H1 (cell line): ENCODE measurements at regions not wholly inside any gene's neighbourhood (a gene's known extent, or its start where the extent isn't known, plus 50 kb on each side); places are given as distances from the start of the nearest gene placed in this dataset.

Experiments
- ATF3 ChIP-seq: IDR thresholded peaks from 2 replicates; pipeline ENCODE4 v1.6.1; 2011; ENCODE audit warnings: low read depth, mild to moderate bottlenecking, low read length; ENCODE audit not compliant: insufficient read depth
- CHD7 ChIP-seq: fragments of 300-600 bp; sonication (generic); IDR thresholded peaks from 2 replicates; pipeline ENCODE4 v1.7.1; 2012; ENCODE audit warnings: low read length, moderate library complexity, mild to moderate bottlenecking, inconsistent platforms; ENCODE audit not compliant: insufficient replicate concordance
- E2F6 ChIP-seq: IDR thresholded peaks from 2 replicates; pipeline ENCODE4 v1.6.1; 2012; ENCODE audit warnings: inconsistent platforms
- HDAC6 ChIP-seq: IDR thresholded peaks from one replicate; pipeline ENCODE4 v1.7.1; 2012; ENCODE audit warnings: low read depth, mild to moderate bottlenecking, inconsistent platforms, low read length, moderate library complexity
- JUN ChIP-seq: IDR thresholded peaks from 2 replicates; pipeline ENCODE4 v1.6.1; 2011; ENCODE audit warnings: low read depth, mild to moderate bottlenecking, improper control_type of control experiment, low read length
- KDM1A ChIP-seq: fragments of 200-600, 300-600 bp; sonication (generic); IDR thresholded peaks from 2 replicates; pipeline ENCODE4 v1.7.1; 2016; ENCODE audit warnings: mild to moderate bottlenecking, low read length, borderline replicate concordance
- RAD21 ChIP-seq, 2 experiments: IDR thresholded peaks in 1 of 2; conservative IDR thresholded peaks in 1 of 2; 2 replicates each; pipeline ENCODE4 v1.6.1; 2011; ENCODE audit warnings: low read depth in 2 of 2, low read length in 2 of 2, improper control_type of control experiment in 1 of 2, inconsistent platforms in 1 of 2, mild to moderate bottlenecking in 1 of 2, moderate library complexity in 1 of 2
- SAP30 ChIP-seq: fragments of 300-600 bp; sonication (generic); IDR thresholded peaks from 2 replicates; pipeline ENCODE4 v1.7.1; 2012; ENCODE audit warnings: low read length, moderate library complexity, mild to moderate bottlenecking, inconsistent platforms; ENCODE audit not compliant: insufficient read depth, insufficient replicate concordance
- SIRT6 ChIP-seq: IDR thresholded peaks from one replicate; pipeline ENCODE4 v1.7.1; 2012; ENCODE audit warnings: low read length, inconsistent platforms
- SP1 ChIP-seq: IDR thresholded peaks from 2 replicates; pipeline ENCODE4 v1.6.1; 2011; ENCODE audit warnings: low read depth, low read length

GRCh38 chr5:71912021-71912420 lies 192.9 kb downstream of the CARTPT start (continued):
- TF ChIP-seq CHD7 (no peak), SP1 (no peak), SAP30 (no peak), ATF3 (no peak), HDAC6 (no peak), E2F6 (no peak), RAD21 (IDR thresholded peaks at IDR 0.05 in 1 of 2, conservative IDR thresholded peaks at IDR 0.05 in 1 of 2; ENCODE audit: low read depth in 2 of 2, low read length in 2 of 2) (no peak), SIRT6 (no peak), JUN (no peak), KDM1A (no peak)
